ENCODE measurements at regions not wholly inside any gene's neighbourhood (a gene's known extent, or its start where the extent isn't known, plus 50 kb on each side); places are given as distances from the start of the nearest gene placed in this dataset.
"Not testable (repeated sequence)": the region's sequence is repeated elsewhere in the genome, so short reads cannot be mapped to it uniquely, and the experiment has no call there.

DNA sequence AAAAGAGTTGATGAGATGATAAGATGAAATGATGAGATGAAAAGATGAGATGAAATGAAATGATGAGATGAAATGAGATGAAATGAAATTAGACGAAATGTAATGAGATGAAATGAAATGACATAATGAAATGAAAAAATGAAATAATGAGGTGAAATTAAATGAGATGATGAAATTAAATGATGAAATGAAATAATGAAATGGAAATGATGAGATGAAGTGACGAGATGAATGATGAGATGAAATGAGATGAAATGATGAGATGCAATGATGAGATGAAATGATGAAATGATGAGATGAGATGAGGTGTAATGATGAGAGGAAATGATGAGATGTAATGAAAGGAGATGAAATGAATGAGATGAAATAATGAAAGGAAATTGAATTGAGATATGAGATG, 343.4 kb upstream of the PLGLB1 start:
- TF ChIP-seq, protein P1, sequence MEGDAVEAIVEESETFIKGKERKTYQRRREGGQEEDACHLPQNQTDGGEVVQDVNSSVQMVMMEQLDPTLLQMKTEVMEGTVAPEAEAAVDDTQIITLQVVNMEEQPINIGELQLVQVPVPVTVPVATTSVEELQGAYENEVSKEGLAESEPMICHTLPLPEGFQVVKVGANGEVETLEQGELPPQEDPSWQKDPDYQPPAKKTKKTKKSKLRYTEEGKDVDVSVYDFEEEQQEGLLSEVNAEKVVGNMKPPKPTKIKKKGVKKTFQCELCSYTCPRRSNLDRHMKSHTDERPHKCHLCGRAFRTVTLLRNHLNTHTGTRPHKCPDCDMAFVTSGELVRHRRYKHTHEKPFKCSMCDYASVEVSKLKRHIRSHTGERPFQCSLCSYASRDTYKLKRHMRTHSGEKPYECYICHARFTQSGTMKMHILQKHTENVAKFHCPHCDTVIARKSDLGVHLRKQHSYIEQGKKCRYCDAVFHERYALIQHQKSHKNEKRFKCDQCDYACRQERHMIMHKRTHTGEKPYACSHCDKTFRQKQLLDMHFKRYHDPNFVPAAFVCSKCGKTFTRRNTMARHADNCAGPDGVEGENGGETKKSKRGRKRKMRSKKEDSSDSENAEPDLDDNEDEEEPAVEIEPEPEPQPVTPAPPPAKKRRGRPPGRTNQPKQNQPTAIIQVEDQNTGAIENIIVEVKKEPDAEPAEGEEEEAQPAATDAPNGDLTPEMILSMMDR (IDR thresholded peaks at IDR 0.05; ENCODE audit: low read length), result not testable (repeated sequence)
- TF ChIP-seq EZH2 (optimal IDR thresholded peaks at IDR 0.05; ENCODE audit: low read depth, low read length); EZH2phosphoT487 (IDR thresholded peaks at IDR 0.05; ENCODE audit: low read length): not testable (repeated sequence)

Data from MM.1S (cell line).